ENCODE measurements at regions not wholly inside any gene's neighbourhood (a gene's known extent, or its start where the extent isn't known, plus 50 kb on each side); places are given as distances from the start of the nearest gene placed in this dataset.

GRCh38 chr12:116492703-116493324 lies 66.4 kb upstream of the MAP1LC3B2 start:
- Histone ChIP-seq H3K9me3 (peaks cover 0 to 7% (median 0%) of the 10 kb centered on the region in 4 donors), H3K4me3 (no peak overlapping the region), H3K27ac (no peak overlapping the region), H3K36me3 (no peaks in the 10 kb centered on the region), H3K4me1 (no peaks in the 10 kb centered on the region), H3K27me3 (no peaks in the 10 kb centered on the region)
- 83 to 94% methylated on average over 8 of the region's 8 CpGs for WGBS, 2 donors
- DNase-seq, result no peak
- TF ChIP-seq EP300 (IDR thresholded peaks at IDR 0.05) (no peak), POLR2A (IDR thresholded peaks at IDR 0.05) (no peak), POLR2AphosphoS5 (IDR thresholded peaks at IDR 0.05) (no peak)
- TF ChIP-seq, protein P1, sequence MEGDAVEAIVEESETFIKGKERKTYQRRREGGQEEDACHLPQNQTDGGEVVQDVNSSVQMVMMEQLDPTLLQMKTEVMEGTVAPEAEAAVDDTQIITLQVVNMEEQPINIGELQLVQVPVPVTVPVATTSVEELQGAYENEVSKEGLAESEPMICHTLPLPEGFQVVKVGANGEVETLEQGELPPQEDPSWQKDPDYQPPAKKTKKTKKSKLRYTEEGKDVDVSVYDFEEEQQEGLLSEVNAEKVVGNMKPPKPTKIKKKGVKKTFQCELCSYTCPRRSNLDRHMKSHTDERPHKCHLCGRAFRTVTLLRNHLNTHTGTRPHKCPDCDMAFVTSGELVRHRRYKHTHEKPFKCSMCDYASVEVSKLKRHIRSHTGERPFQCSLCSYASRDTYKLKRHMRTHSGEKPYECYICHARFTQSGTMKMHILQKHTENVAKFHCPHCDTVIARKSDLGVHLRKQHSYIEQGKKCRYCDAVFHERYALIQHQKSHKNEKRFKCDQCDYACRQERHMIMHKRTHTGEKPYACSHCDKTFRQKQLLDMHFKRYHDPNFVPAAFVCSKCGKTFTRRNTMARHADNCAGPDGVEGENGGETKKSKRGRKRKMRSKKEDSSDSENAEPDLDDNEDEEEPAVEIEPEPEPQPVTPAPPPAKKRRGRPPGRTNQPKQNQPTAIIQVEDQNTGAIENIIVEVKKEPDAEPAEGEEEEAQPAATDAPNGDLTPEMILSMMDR (IDR thresholded peaks at IDR 0.05), result no peak
- ATAC-seq (ENCODE audit: low FRiP score in 2 of 2), result no peak

- Histone ChIP-seq H3K9me3 (no peaks in the 10 kb centered on the region), H3K27me3 (no peaks in the 10 kb centered on the region), H3K27ac (no peak overlapping the region), H3K4me3 (no peak overlapping the region), H3K36me3 (no peaks in the 10 kb centered on the region), H3K4me1 (no peaks in the 10 kb centered on the region)
- TF ChIP-seq, protein P1 (IDR thresholded peaks at IDR 0.05), result no peak
- no peak for TF ChIP-seq EP300 (IDR thresholded peaks at IDR 0.05)
- WGBS, 2 donors, result 55 to 76% methylated on average over 2 of the region's 2 CpGs
- DNase-seq (peak in 1 of 2 donors; percentile 55), ATAC-seq (ENCODE audit: low FRiP score in 2 of 2) (peak; percentile 56 to 79)
These were observed 63.9 kb upstream of the MAP1LC3B2 start for GRCh38 chr12:116495260-116495659.

GRCh38 chr12:116497051-116497591 lies 62.1 kb upstream of the MAP1LC3B2 start:
- Histone ChIP-seq H3K27ac (no peak overlapping the region), H3K36me3 (no peaks in the 10 kb centered on the region), H3K4me1 (no peaks in the 10 kb centered on the region), H3K4me3 (no peak overlapping the region), H3K27me3 (no peaks in the 10 kb centered on the region), H3K9me3 (no peaks in the 10 kb centered on the region)
- DNase-seq (peak in 1 of 2 donors; percentile 65), ATAC-seq (ENCODE audit: low FRiP score in 2 of 2) (no peak)
- WGBS, 2 donors, result 88 to 92% methylated on average over 11 to 12 of the region's 15 CpGs
- TF ChIP-seq EP300 (IDR thresholded peaks at IDR 0.05) (no peak), POLR2AphosphoS5 (IDR thresholded peaks at IDR 0.05) (no peak), POLR2A (IDR thresholded peaks at IDR 0.05) (no peak)
- TF ChIP-seq, protein P1 (IDR thresholded peaks at IDR 0.05), result no peak

DNA sequence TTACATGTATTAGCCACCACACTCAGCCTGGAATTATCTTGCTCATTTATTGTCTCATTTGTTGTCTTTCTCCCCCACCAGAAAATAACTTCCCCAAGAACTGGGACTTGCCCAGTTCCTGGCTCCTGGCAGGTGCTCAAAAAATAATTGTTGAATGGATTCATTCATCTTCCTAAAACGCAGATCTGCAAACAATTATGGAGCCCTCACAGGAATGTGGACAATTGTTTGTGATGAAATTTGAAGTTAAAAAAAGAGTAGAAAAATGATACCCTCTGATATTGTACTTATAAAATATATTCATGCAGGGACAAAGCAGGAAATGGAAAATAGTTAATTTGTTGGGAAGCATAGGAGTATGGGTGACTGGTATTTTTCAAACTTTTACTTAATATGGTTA lies 60.7 kb upstream of the MAP1LC3B2 start:
- 38 to 53% methylated on average over 1 of the region's 1 CpG for WGBS, 2 donors
- TF ChIP-seq POLR2A (IDR thresholded peaks at IDR 0.05), result no peak
- no peak for TF ChIP-seq POLR2AphosphoS5 (IDR thresholded peaks at IDR 0.05)
- TF ChIP-seq EP300 (IDR thresholded peaks at IDR 0.05), result no peak
- TF ChIP-seq, protein P1 (IDR thresholded peaks at IDR 0.05), result no peak
- no peaks in the 10 kb centered on the region for H3K27me3 ChIP-seq
- H3K4me1 ChIP-seq, result no peaks in the 10 kb centered on the region
- no peak overlapping the region for H3K27ac ChIP-seq
- ATAC-seq (ENCODE audit: low FRiP score in 2 of 2), result no peak
- no peak overlapping the region for H3K4me3 ChIP-seq
- no peaks in the 10 kb centered on the region for H3K9me3 ChIP-seq
- DNase-seq, result no peak
- H3K36me3 ChIP-seq, result no peaks in the 10 kb centered on the region

Measured in upper lobe of left lung (tissue), 6 donors.